Activated T-cell treated with anti-CD3 and anti-CD28 coated beads, Interleukin-2, amount 50 U/mL, for 72 hours (primary cell): ENCODE measurements at regions not wholly inside any gene's neighbourhood (a gene's known extent, or its start where the extent isn't known, plus 50 kb on each side); places are given as distances from the start of the nearest gene placed in this dataset.
"Not testable (repeated sequence)": the region's sequence is repeated elsewhere in the genome, so short reads cannot be mapped to it uniquely, and the experiment has no call there.

Experiments used
- ATAC-seq, 2 donors: fragments of 150-1000 bp; cut with Tn5 transposase; replicated peaks in 1 of 2; 2 replicates each; pipeline ENCODE4 v1.10.0; 2021; ENCODE audit warnings: moderate library complexity in 2 of 2, mild to moderate bottlenecking in 1 of 2
- DNase-seq, 2 donors: peaks; one replicate each; pipeline ENCODE4 v3.0.0; 2021 to 2022; ENCODE audit warnings: mixed read lengths in 1 of 2
- H3K27ac Mint-ChIP-seq: one replicate; pipeline ENCODE4 v1.8.0; 2022; ENCODE audit warnings: mild to moderate bottlenecking, moderate library complexity, mixed read lengths
- H3K27me3 Mint-ChIP-seq: one replicate; pipeline ENCODE4 v1.8.0; 2022; ENCODE audit warnings: low read depth, mixed read lengths
- H3K36me3 Mint-ChIP-seq, 2 donors: one replicate each; pipeline ENCODE4 v1.8.0; 2022; ENCODE audit warnings: mixed read lengths in 2 of 2, mild to moderate bottlenecking in 1 of 2; ENCODE audit not compliant: insufficient read depth in 2 of 2
- H3K4me1 Mint-ChIP-seq: one replicate; pipeline ENCODE4 v1.8.0; 2022; ENCODE audit warnings: low read depth, mixed read lengths
- H3K4me3 Mint-ChIP-seq, 2 donors: one replicate each; pipeline ENCODE4 v1.8.0; 2022; ENCODE audit warnings: mild to moderate bottlenecking in 2 of 2, mixed read lengths in 2 of 2, moderate library complexity in 2 of 2
- H3K9me3 Mint-ChIP-seq, 2 donors: one replicate each; pipeline ENCODE4 v1.8.0; 2022; ENCODE audit warnings: mixed read lengths in 2 of 2

DNA sequence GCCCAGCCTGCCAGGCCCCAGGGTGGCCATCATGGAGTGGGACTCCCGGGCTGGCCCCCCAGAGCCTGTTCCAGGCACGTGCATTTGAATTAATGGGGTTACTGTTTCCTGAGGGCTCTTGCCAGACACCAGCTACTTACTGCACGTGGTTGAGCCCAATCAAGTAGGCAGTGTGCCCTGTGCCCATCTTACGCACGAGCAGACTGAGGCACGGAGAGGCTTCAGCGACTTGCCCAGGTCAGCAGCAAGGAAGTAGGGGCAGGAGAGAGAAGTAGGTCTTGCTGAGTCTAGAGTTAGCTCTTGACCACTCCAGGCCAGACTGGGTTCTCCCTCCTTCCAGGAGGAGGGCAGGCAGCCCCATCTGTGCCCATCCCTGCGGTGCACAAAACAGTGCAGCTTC, 67.7 kb downstream of the DIO3 start:
- DNase-seq, result no peak
- H3K4me1 Mint-ChIP-seq, result peaks cover 13% of the 10 kb centered on the region
- H3K36me3 Mint-ChIP-seq, result no peaks in the 10 kb centered on the region
- no peak overlapping the region for H3K4me3 Mint-ChIP-seq
- no peaks in the 10 kb centered on the region for H3K9me3 Mint-ChIP-seq
- no peak overlapping the region for H3K27ac Mint-ChIP-seq
- peaks cover 3% of the 10 kb centered on the region for H3K27me3 Mint-ChIP-seq
- ATAC-seq, result peak; percentile 9 to 12

DNA sequence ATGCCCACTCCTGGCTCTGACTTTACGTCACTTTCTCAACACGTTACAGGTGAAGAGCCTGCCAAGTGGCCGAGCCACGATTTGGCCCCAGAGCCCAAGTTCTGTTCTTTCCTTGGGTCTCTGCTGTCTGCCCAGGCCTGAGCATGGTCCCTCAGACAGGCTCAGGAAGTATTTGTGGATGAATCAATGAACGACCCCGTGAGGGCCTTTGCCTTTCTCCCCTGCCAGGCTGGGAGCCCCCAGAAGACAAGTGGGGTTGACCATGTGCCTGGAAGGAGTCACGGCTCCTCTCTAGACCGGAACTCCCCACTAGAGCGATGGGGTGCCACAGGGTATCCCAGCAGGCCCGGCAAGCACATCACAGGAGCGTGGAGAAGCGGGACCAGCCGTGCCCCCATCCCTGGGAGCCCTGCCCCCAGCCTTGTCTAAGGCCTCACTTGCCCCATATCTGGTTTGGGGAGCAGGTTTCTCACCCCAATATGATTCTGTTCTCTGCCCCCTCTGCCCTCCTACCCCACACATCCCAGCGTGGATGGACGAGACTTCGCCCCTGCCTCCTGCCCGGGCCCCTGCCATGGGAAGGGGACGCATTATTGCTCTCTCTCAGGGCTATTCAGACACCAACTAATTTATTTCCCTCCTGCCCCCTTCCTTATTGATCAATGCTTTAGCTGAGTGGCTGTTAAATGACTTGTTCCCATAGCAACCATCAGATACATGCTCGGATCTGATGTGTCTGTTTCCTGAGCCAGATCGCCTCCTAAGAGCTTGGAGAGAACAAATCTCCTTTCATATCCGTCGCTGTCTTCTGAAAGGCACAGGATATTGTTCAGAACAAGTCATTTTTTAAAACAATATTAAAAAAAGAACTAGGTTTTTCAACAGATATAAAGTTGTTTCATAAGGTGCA, 69.0 kb downstream of the DIO3 start:
- Mint-ChIP-seq H3K27me3 (peaks cover 10% of the 10 kb centered on the region), H3K9me3 (no peaks in the 10 kb centered on the region), H3K4me3 (no peak overlapping the region), H3K36me3 (no peaks in the 10 kb centered on the region), H3K27ac (no peak overlapping the region), H3K4me1 (peaks cover 19% of the 10 kb centered on the region)
- ATAC-seq, result no peak
- DNase-seq, result no peak

DNA sequence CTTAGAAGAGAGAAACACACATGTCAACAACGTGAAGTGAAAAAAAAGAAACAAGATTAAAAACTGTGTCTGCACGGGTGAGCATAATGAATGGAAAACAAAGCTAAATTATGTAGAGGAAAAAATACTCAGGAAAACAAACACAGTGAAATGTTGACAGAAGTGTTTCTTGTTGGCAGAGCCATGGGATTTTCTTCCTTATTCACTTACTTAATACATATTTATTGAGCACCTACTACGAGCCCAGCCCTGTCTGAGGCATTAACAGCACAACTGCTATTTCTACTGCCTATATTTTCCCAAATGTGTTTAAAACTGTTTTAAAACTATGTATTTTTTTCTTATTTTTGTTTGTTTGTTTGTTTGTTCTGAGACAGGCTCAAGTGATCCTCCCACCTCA, 69.9 kb downstream of the DIO3 start:
- H3K9me3 Mint-ChIP-seq, result no peaks in the 10 kb centered on the region
- DNase-seq (no peak), ATAC-seq (no peak)
- peaks cover 10% of the 10 kb centered on the region for H3K27me3 Mint-ChIP-seq
- H3K4me3 Mint-ChIP-seq, result no peak overlapping the region
- no peak overlapping the region for H3K27ac Mint-ChIP-seq
- H3K36me3 Mint-ChIP-seq, result no peaks in the 10 kb centered on the region
- peaks cover 24% of the 10 kb centered on the region for H3K4me1 Mint-ChIP-seq

DNA sequence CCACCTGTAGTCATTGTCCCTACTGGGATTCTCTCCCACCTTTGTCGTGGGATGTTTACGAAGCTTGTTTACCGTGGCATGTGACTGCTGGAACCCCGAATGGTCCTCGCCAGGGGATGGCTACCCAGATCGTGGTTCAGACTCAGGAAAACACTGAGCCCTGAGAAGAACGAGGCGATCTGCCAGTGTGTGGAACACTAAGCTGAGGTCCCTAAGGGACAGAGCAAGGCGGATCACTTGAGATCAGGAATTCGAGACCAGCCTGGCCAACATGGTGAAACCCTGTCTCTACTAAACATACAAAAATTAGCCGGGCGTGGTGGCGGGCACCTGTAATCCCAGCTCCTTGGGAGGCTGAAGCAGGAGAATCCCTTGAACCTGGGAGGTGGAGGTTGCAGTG, 70.7 kb downstream of the DIO3 start:
- H3K9me3 Mint-ChIP-seq, H3K4me3 Mint-ChIP-seq, H3K27ac Mint-ChIP-seq, ATAC-seq, H3K36me3 Mint-ChIP-seq, DNase-seq: not testable (repeated sequence)
- H3K4me1 Mint-ChIP-seq, result peaks cover 31% of the 10 kb centered on the region
- H3K27me3 Mint-ChIP-seq, result peaks cover 15% of the 10 kb centered on the region

DNA sequence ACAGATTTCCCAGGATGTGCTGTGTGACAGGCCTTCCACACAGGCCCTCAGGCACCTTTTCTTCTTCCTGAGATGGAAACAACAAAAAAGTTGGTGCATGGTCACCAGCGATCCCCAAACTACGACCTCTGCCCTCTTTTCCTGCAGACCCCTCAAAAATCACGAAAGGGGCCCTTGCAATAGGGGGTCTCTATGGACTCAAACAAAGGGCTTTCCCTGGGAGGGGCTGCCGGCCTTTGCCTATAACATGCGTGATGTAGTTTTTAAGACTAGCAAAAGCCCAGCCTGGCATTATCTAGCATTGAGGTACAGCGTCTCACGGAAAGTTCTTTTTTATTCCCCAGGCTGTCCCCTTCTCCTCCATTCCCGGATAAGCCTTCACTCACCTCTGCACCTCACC, 71.2 kb downstream of the DIO3 start:
- ATAC-seq, result no peak
- H3K9me3 Mint-ChIP-seq, result no peaks in the 10 kb centered on the region
- no peak for DNase-seq
- H3K4me1 Mint-ChIP-seq, result peaks cover 33% of the 10 kb centered on the region
- no peak overlapping the region for H3K4me3 Mint-ChIP-seq
- H3K27ac Mint-ChIP-seq, result no peak overlapping the region
- peaks cover 17% of the 10 kb centered on the region for H3K27me3 Mint-ChIP-seq
- no peaks in the 10 kb centered on the region for H3K36me3 Mint-ChIP-seq

DNA sequence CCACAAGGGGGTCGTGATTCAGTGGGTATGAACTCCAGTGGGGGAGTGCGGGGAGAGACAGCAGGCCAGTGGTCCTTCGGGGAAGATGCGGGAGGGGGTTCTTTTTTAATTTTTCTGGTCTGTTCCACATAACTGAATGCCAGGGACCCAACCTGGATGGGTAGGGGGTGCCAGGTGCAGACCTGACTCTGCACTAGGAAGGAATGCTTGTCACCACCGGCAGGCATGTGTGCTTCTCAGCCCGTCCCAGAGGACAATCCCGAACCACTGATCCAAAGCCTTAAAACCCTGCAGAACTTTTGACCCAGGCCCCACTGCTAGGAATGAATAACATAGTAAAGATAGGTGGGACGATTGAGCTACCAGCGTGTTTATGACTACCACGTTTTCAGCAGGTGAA, 72.0 kb downstream of the DIO3 start:
- Mint-ChIP-seq H3K4me1 (peaks cover 25% of the 10 kb centered on the region), H3K9me3 (no peaks in the 10 kb centered on the region), H3K36me3 (no peaks in the 10 kb centered on the region), H3K27me3 (peaks cover 18% of the 10 kb centered on the region), H3K4me3 (no peak overlapping the region), H3K27ac (no peak overlapping the region)
- no peak for ATAC-seq
- no peak for DNase-seq

DNA sequence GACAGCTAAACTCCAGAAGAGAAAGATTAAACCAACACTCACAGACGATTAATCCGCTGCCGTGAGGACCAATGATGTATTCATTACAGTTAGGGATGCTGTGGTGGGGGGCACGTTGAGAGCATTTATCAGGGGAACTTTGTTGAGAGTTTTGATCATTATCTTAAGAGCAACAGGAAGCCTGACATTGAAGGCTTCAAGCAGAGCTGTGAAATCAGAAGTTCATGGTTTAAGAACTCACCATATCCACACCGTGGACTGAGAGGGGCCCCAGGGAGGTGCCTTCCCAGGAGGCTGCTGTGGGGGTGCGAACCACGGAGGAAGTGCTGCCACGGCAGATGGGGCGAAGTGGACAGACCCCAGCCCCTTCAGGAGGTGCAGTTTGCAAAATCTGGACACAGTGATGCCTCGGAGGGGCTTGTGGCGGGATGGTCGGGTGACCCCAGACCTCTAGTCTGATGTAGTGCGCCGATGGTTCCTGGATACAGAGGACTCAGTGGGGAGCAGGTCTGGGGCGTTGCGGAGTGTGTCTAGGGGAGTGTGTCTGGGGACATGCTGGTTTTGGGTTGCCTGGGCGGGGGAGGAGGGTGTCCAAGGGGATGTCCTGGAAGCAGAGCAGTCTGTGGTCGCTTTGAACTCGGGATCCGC, 73.0 kb downstream of the DIO3 start:
- no peaks in the 10 kb centered on the region for H3K9me3 Mint-ChIP-seq
- peaks cover 23% of the 10 kb centered on the region for H3K4me1 Mint-ChIP-seq
- H3K27me3 Mint-ChIP-seq, result peaks cover 28% of the 10 kb centered on the region
- no peak overlapping the region for H3K4me3 Mint-ChIP-seq
- DNase-seq (no peak), ATAC-seq (no peak)
- H3K36me3 Mint-ChIP-seq, result no peaks in the 10 kb centered on the region
- peak overlapping the region; percentile 5 for H3K27ac Mint-ChIP-seq

DNA sequence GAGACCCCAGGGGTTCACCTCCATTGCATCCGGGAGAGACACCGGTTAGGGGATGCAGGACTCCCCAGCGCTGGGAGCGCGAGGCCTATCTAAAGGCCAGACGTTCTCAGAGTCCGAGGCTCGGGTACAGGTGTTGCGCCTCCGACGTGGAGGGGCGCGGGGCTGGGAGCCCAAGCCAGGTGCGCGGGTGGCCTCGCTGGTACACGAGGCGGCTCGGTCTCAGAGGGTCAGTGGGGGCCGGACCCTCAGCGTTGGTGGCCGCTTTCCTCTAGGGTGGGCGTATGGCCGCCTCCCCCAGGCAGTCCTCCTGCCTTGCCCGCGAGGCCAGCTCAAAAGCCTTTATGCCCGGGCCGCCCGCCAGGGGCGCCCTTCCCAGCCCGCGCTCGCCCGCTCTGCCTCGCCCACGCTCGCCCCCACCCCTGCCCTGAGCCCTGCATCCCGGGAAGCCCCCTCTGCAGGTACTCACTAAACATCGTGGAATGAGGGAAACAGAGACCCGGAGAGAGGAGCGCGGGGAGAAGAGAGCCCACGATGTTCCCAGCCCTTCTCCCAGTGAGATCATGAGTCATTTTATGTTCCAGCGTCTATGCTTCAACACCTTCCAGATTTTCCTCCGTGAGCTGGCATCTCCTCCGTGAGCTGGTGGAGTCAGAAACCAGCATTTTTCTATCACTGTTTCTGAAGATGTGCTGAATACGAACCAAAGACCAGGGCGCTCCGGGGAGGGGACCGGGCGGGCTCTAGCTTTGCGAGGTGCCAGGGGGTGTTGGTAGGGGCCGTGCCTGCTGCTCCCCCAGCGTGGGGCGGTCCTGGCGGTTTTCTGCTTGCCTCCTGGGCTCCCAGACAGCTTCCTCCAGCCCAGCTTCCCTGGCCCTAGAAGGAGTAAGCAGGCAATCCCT, 73.8 kb downstream of the DIO3 start:
- H3K4me1 Mint-ChIP-seq, result peaks cover 23% of the 10 kb centered on the region
- no peak overlapping the region for H3K27ac Mint-ChIP-seq
- no peak for DNase-seq
- no peak for ATAC-seq
- H3K9me3 Mint-ChIP-seq, result no peaks in the 10 kb centered on the region
- no peak overlapping the region for H3K4me3 Mint-ChIP-seq
- H3K36me3 Mint-ChIP-seq, result no peaks in the 10 kb centered on the region
- H3K27me3 Mint-ChIP-seq, result peaks cover 35% of the 10 kb centered on the region

DNA sequence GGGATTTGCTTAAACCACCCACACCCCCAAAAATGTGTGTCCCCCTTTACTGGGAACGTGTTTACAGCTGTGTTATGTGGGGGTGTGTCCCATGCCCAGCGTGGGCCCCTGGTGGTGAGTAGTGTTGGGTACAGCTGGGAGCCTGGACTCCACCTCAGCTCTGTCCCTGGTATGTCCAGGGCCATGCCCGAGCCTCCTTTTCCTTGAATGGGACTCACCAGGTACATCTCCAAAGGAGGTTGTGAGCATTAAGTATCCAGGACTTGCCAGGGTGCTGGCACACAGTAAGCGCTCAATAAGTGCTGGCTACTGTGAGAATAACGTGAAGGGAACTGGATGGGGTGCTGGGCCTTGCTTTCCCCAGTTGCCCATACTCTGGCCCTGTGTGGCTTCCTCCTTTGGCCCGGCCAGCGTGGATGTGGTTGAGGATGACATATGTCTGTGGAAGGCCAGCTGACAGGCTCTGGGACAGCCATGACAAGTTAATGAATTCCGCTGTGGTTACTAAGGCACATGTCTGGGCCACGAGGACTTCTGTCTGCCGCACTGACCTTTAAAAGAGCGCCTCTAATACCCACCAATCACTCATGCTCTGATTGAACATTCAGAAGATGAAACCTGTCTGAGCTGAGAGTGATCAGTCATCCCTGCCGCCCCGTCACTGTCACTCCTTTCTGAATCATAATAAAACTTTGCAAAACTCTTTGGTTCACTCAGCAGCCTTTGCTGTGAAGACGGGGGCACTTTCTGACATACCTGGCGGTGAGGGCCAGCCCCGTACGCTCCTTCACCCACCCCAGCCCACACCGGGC, 74.7 kb downstream of the DIO3 start:
- ATAC-seq (peak; percentile 96 to 98), DNase-seq (peak; percentile 62 to 69)
- H3K27me3 Mint-ChIP-seq, result peaks cover 40% of the 10 kb centered on the region
- no peaks in the 10 kb centered on the region for H3K36me3 Mint-ChIP-seq
- H3K27ac Mint-ChIP-seq, result no peak overlapping the region
- peak overlapping the region; percentile 0 to 41 for H3K4me3 Mint-ChIP-seq
- peaks cover 23% of the 10 kb centered on the region for H3K4me1 Mint-ChIP-seq
- no peaks in the 10 kb centered on the region for H3K9me3 Mint-ChIP-seq

DNA sequence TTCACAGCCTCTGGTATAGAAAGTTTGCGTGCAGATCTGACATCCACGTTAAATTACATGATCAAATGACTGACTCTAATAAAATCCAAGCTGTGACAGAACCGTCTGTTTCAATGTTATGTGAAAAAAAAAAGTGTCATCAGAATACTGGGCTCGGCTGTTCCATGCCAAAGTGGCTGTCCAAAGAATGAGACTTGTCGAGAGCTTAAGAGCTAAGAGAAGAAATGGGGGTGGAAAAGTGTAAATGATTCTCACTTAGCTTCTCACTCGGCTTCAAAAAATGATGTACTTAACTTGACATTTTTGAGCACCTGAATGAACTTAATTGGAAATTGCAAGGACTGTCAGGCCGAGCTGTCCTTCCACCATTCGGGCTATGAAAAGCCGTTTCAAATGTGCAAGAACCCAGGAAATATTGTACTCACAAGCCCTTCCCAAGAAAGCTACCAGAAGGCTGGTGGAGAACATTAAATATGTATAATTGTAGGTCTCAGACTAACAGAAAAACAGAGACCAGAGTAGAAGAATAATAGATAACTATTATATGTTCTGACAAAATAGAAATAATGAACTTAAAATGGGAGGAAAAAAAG, 78.0 kb downstream of the DIO3 start:
- Mint-ChIP-seq H3K9me3 (no peaks in the 10 kb centered on the region), H3K4me1 (peaks cover 18% of the 10 kb centered on the region), H3K36me3 (peaks cover 0 to 2% of the 10 kb centered on the region in 2 donors), H3K27me3 (peaks cover 42% of the 10 kb centered on the region), H3K27ac (no peak overlapping the region), H3K4me3 (no peak overlapping the region)
- DNase-seq (no peak), ATAC-seq (no peak)

DNA sequence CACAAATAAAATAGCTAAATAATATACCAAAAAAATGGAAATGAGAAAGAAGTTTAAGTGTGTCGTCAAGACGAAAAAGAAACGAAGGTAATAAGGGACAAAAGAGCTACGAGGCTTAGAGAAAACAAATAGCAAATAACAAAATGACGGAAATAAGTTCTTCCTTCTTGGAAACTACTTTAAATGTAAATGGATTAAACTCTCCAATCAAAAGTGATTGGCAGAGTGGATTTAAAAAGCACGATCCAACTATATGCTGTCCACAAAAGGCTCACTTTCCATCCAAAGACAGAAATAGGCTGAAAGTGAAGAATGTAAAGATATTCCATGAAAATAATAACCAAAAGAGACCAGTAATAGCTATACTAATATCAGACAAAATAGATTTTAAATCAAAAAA, 82.4 kb downstream of the DIO3 start:
- Mint-ChIP-seq H3K4me1 (no peaks in the 10 kb centered on the region), H3K27ac (no peak overlapping the region), H3K36me3 (peaks cover 0 to 2% of the 10 kb centered on the region in 2 donors), H3K4me3 (no peak overlapping the region), H3K9me3 (peaks cover 0 to 2% of the 10 kb centered on the region in 2 donors), H3K27me3 (peaks cover 28% of the 10 kb centered on the region)
- ATAC-seq (no peak), DNase-seq (no peak)

DNA sequence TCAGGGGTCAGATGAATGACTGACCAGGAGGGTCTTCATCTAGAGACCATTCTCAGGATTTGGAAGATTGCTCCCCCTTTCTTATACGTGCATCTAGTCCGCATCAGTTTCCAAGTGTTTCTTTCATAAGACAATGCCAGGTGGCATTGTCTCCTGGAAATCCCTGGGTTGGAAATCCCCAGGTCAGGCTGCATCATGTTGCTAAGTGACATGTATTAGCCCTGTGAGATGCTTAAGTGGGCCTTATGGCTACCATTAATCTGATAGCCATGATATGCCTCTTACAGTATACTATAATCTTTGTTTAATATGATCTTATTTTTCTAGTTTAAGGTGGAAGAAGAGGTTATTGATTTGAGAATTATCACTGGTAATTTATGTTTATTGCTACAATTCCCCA, 92.8 kb downstream of the DIO3 start:
- ATAC-seq, result no peak
- no peak for DNase-seq
- Mint-ChIP-seq H3K27ac (no peak overlapping the region), H3K4me3 (no peak overlapping the region), H3K9me3 (peaks cover 0 to 6% of the 10 kb centered on the region in 2 donors), H3K27me3 (peaks cover 34% of the 10 kb centered on the region), H3K4me1 (peaks cover 6% of the 10 kb centered on the region), H3K36me3 (no peaks in the 10 kb centered on the region)
